GM19240 (cell line): ENCODE measurements at regions not wholly inside any gene's neighbourhood (a gene's known extent, or its start where the extent isn't known, plus 50 kb on each side); places are given as distances from the start of the nearest gene placed in this dataset.

Experiments
- DNase-seq: peaks from one replicate; pipeline ENCODE4 v3.0.0; 2011; ENCODE audit warnings: low spot score; ENCODE audit not compliant: insufficient read length

DNA sequence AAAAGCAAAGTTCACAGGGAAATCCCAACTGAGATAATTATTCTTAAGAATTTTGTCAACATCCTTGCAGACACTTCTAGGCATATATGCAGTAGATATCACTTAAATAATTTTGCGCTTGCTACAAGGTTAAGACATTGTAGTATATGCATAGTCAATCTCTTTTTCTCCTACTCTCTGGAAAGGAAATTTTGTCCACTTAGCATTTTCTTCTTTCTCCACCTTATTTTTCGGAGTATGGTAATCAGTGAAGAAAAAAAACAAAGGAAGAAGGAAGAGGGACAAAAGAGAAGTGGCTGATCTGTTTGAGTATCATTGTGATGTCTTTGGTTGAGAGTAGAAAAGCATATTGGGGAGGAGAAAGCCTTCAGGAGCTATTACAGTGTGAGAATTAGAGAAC lies 104.6 kb downstream of the LACC1 start:
- no peak for DNase-seq

DNA sequence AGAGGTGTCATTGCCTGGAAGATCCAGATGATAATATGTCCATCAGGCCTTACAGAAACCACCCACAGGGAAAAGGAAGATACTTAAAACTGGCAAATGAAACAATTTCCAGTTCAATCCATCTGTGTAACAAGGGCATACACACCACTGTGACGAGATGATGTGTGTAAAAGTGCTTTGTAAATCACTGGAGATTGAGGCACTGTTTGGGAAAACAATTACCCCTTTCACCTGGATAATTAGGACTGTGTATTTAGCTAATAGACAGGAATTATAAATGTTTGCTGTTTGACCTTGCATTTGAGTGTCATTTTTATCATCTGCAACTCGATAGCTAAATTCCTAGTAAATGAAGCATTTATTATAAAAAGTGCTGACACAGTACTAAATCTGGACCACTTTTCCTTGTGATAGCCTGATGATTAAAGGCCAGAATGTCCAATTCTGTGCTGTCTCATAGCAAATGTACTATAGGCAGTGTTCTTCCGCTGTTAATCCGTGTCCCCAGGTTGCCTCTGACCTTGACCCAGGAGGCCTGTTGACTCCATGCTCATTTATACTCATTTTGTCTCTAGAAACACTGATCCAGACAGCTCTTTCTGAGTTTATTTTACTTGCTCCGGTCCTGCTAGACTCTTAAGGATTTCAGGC lies 105.8 kb downstream of the LACC1 start:
- no peak for DNase-seq

DNA sequence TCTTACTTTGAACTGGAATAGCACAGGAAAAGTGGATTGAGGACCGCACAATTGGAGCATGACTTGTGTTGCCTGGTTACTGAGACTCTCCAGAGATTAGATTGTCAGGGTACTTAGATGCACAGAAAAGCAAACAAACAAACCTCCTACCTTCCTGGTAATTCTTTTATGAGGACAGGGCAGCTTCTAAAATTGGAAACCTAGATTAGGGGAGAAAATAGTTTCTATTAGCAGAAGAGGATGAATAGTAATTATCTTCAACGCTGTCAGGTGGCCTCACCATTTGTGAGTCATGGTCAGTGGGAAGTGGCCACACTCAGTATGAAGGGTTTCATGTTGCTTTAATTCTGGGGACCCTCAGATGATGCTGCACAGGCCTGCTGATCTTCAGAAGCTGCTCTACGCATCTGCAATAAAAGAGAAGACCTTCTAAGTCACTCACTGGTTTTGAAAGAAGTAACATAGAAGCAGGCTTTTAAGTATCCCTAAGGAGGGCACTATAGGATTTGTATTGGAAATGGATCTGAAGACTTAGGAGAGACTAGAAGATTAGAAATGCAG lies 106.8 kb downstream of the LACC1 start:
- no peak for DNase-seq

DNA sequence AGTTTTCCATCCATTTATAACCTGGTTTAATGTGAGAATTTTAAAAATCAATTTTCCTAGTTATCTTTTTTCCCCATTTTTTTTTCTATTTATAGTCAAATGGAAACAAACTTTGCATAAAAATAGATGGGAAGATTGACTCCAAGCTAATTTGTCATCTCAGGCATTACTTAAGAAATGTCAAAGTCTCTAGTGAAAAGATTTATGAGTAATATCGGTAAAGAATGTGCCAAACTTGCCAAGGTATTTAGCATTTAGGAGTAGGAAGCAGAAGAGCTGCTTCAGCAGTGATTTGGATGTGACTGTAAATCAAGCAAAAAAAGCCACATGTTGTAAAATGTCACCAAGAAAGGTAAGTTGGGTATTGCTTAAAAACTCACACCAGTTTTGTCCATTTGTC lies 108.6 kb downstream of the LACC1 start:
- no peak for DNase-seq

DNA sequence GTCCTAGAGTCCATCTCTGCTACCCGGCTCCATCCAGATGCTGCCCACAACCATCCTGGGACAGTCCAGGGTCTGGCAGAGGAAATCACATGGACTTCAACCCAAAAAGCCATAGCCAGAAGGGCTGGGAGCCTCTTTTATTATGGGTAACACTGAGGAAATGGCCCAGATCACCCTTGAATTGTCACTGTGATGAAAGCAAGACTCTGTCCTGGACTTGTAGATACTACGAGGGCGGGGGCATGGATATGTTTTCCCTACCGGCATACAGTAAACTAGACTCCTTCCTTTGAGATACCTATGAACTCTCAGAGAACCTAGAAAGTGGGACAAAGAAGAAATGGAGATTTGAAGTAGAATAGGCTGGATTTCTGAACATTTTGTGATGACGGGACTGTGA lies 110.3 kb downstream of the LACC1 start:
- no peak for DNase-seq

DNA sequence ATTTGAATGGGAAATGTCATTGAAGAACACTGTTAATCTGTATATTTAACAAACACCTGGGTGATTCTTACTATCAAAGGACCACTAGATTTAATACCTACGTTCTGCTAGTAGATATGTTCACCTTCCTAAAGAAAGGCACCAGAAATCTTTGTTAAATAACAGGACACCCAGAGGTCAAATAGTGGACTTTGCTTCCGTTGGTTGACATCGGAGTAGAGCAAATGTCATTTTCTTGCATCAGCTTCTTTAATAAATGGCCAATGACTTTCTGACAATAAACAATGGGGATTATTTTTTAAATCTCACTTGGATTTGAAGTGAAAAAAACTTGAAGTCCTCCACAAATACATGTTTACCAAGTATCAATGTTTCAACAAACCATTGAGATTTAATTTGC lies 111.1 kb downstream of the LACC1 start:
- DNase-seq = no peak

DNA sequence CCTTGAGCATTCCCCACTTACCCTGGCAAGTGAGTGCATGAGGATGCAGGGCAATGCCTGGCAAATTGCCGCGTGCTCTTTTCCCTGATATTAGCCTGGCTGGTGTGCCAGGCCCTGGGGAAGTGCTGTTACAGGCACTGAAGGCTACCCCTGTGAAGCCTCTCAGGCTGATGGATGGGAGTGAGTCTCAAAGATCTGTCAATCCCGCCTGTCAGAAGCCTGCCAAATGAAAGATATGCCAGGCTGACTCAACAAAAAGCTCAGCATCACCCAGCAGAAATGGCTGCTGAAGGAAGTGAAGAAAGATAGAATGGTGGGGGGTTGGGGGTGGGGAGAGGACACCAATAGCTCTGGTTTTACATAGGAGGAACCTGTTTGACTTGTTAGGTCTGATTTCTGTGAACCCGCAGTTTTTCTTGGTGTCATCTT lies 112.1 kb downstream of the LACC1 start:
- DNase-seq = no peak

DNA sequence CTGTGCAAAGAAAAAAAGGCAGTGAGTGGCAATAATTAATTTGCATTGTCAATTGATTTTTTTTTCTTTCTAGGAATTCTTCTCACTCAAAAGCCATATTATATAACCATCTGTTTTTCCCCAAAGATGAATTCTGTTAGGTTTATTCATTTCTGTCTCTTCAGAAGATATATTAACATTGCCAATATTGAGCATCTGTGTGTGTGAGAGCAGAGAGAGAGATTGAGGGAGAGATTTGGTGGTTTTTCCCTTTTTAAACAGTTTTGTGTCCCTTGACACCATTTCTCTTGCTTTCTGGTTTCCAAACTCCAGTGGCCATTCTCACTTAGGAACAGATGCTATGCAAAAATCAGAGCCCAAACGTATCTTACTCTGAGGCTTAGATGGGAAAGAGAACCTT lies 112.5 kb downstream of the LACC1 start:
- no peak for DNase-seq

DNA sequence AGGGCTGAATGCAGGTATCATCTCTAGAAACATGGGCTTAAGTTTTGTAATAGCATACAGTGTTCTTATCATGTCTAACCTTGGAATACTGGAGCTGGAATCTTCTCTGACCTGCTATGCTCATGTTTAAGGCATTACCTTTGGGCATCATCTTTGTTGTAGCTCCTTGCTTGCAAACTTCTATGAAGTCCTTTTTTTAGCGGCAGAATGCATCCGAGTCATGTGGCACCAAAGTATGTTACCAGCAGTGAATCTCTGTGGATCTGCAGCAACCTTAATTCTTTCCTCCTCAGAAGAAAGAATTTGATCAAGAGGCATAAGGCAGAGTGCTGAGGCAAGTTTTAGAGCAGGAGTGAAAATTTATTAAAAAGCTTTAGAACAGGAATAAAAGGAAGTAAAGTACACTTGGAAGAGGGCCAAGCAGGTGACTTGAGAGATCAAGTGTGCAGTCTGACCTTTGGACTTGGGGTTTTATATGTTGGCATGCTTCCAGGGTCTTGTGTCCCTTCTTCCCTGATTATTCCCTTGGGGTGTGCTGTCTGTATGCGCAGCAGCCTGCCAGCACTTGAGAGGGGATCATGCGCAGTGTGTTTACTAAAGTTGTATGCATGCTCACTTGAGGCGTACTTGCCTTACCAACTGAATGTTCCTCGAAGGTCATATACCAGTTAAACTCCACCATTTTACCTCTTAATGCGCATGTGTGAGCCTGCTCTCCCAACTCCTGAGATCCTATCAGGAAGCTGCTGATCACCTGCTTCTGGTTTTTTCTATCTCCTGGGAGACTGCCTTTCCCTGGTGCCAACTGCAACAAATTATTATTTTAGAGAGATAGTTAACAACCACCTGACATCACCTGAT lies 115.5 kb downstream of the LACC1 start:
- DNase-seq = no peak

DNA sequence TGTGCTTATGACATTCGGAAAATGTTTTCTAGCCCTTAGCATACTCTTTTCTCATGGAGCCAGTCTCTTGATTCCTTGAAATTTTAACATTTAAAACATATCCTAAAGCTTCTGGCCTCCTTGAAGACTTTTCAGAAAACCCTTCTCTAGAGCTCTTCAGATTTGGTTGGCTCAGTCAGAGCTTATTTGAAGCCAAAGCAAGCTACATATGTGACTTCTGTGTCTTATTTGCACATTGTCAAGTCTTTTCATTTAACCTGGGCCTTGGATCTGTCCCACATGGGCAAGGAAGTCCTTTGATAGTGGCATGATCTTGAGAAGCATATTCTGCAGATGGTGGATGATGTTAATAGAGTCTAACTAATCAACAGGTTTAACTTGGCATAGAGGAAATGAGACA lies 116.5 kb downstream of the LACC1 start:
- no peak for DNase-seq

DNA sequence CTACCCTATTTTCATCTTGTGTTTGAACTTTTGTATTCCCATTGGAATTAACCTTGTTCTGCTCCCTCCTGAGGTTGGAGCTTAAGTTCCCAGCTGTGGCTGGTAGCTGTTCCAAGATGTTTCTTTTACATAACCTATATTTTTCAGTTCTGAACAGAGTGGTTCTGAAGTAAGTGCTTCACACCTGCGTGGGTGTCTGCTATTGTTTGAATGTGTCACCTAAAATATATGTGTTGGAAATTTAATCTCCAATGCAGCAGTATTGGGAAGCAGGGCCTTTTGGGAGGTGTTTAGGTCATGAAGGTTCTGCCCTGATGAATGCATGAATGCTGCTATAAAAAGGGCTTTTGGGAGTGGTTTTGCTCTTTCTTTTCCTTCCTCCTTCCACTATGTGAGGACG lies 123.8 kb downstream of the LACC1 start:
- no peak for DNase-seq

DNA sequence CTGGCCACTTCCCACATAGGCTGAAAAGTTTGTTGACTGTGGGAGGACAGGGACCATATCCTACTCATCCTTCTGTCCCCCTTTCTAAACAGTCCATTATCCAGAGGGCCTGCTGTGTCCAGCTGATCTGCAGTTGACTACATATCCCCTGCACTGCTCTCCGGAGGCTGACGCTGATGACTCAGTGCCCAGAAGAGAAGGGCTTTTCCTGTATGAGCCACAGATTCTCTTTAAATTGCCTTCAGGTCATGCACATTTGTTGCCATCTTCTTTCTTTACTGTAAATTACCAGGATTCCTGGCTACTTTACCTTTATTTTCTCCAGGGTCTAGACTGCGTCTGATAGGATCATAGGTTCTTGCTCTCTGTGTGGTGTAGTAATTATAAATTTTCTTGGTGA lies 125.2 kb downstream of the LACC1 start:
- no peak for DNase-seq

DNA sequence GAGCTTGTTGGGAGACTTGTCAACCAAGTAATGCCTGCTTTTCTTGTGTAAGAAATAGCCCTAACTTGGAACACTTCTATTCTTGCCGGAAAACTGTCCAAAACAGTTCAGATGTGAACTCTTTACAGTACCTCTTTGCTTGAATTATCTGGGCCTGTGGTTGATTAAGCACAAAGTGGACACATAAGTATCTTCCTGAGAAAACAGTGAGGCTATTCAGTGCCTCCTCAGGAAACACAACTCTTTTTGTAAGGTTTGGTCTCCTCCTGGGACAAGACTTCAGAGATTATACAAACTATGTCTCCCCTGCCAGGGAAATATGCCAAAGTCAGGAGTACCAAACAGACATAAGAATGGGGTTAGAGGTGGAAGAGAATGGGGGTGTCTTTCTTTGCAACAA lies 127.7 kb downstream of the LACC1 start:
- DNase-seq = no peak

DNA sequence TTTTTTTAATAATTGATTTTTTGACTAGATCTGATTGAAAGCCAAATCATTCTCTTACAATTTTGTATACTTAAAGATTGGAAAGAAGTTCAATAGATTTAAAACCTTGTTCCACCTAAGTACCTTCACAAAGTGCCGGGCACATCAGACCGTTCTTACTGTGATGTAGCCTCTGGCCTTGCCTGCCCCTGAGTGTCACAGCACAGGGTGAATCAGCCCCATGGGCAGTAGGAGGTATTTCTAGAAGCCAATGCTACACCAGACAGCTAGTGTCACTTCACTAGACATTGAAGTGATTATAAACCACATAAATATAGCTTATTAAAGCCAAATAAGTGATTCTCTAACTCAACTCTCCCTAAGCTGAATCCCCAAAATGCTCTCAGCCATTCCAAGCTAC lies 131.3 kb downstream of the LACC1 start:
- no peak for DNase-seq

DNA sequence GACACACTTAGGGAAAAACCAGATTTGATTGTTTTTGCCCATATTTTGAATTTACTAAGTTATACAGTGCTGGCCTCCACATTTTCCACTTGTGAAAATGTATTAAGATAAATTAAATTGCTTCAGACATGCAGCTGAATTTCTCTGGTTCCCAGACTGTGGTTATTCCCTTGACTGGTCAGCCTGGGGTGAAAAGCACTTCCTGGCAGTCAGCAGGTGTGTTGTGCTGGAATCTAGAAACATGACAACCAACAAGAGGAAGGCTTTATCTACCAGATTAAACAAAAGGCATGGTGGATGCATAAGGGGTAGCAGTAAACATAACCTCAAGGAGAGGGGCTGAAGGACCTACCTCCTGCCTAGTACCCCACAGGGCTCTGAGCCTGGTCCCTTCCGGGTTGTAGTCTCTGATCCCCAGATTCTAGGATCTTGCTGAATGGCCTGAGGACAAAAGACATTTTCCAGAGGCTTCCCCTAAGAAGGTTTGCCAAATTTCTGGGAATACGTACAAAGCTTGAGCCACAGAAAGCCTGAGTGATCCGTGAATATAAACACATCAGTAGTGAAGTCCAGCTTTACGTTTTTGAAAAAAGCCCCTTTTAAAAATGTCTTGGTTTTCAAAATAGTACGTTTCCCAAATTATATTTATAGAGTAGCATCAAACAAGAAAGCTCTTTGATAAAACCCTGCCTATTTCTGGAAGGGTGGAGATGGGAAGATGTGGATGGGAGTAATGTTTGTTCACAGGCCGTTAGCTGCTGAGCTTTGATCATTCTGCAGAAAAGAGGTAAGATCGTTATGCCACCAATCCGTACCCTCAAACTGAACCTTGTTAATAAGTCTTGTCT lies 133.4 kb downstream of the LACC1 start:
- DNase-seq = no peak

DNA sequence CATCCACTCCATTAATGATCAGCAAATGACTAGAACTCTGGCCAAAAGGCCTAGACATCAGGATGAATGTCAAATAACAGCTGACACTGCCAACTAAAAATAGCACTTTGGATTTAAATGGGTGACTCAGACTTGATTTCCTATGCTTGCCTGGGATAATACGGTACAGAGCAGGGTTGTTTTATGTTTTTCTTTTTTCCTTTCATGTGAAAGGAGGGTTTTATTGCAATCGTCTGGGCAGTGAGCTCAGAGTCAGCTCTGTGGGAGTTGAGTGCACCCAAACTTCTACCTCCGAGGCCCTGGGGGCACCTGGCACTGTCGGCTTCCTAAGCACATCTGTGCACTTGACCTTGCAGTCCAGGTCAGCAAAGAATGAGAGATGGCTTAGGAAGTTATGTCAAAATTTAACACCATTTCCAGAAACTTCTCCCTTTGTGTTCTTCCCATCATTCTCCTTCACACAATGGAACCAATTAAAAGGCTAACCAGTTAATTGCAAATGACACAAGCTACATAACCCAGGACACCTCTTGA lies 134.1 kb downstream of the LACC1 start:
- no peak for DNase-seq

DNA sequence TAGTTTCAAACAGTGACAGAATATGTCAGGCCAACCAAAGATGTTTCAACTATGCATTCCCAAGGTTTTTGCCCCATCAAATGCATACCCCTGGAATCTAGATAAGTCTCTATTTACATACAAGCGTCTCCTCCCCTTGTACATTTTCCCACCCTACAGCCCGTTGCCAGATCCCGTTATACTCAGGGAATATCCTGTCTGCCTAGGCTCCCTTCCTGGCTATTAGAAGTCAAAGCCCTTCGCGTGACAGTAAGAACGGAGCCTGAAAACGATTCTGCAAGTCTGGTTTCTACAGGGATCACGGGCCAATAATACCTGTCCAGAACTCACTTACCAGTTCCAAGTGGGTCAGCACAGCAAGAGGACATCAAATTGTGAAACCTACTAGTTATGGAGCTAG lies 134.8 kb downstream of the LACC1 start:
- DNase-seq = no peak

DNA sequence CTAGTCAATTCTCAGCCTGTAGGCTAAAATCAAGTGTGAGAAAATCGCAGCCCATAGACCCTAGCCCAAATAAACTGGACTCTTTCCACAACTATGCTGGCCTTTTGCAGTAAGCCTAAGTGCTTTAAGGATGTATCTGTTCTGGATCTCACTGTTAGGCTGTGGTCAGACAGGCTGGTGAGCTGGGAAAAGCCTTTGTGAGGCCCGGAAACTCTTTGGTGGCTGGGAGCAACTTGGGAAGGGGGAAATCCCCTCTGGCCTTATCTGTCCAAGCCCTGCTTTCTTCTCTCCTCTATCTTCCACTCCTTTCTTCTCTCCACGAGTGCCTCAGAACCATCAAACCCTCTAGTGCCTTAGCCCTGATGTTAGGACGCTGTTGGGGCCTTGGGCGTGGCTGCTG lies 135.4 kb downstream of the LACC1 start:
- no peak for DNase-seq

DNA sequence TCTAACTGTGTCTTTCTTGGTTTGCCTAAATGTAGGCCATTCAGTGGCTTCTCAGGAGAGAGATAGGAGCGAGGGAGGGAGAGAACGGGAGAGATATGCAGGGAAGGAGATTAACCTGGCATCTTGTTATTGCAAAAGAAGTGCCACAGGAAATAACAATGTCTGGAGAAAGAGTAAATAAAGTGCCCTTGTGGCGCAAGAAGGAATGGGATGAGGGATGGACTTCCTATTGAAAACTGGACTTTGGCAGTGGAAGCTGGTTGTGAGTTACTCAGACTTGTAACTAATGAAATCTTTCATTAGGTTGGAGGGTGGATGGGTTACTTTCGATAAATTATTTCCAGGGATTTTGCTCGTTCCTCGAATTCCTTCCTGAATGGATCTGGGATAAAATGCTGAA lies 136.1 kb downstream of the LACC1 start:
- no peak for DNase-seq

DNA sequence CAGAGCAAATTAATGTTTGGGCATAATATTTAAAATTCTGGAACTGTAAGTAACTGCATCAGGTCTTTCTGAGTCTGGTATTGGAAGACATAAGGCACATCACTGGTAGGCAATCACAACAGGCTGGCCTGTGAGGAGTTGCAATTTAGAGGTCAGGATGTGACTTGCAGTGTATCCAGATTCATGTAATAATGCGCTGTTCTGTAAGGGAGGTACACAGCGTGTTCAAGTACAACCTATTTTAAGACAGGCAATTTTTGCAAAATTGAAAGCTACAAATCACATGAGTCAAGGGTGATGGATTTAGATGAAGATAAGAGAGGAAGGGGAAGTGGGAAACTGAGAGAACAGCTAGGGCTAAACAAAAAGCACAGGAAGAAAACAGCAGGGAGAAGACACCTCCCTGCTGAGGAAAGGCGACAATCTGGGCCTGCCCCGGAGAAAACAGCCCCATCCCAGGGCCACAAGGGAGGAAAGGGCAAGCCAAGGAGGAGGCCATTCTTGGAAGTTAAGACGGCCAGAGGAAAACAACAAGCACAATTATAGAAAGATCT lies 138.1 kb downstream of the LACC1 start:
- DNase-seq = no peak

DNA sequence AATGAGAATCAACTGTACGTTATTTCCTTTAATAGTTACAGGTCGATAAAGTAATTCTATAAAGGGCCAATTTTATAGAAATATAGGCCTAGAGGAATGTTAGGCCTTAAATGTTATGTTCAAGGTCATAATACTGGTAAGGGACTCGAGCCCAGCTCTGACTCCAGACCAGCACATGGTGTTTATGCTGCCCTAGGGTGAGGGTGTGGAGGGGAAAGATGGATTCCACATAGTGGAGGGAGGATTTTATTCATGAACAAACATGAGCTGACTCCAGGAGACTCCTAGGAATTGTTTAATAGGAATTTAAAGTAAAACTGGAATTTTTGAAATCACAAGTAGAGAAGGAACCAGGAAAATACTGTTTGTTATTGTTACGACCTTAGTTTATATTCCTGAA lies 139.9 kb downstream of the LACC1 start:
- no peak for DNase-seq
